Sigmoid colon (tissue), 6 donors: ENCODE measurements at regions not wholly inside any gene's neighbourhood (a gene's known extent, or its start where the extent isn't known, plus 50 kb on each side); places are given as distances from the start of the nearest gene placed in this dataset.

Experiments
- DNase-seq: peaks from one replicate; pipeline ENCODE4 v3.0.0-alpha.2; 2019
- H3K27ac ChIP-seq, 4 donors: fragments of 200-600 bp; sonication (generic); one replicate each; pipeline ENCODE4 v1.5.1; 2016 to 2019; ENCODE audit warnings: mild to moderate bottlenecking in 1 of 4
- H3K27me3 ChIP-seq, 3 donors: fragments of 200-600 bp; sonication (generic); one replicate each; pipeline ENCODE4 v1.5.1; 2019; ENCODE audit warnings: mild to moderate bottlenecking in 1 of 3
- H3K36me3 ChIP-seq, 4 donors: fragments of 200-600 bp; sonication (generic); one replicate each; pipeline ENCODE4 v1.5.1; 2016 to 2019
- H3K4me1 ChIP-seq, 4 donors: fragments of 200-600 bp; sonication (generic); one replicate each; pipeline ENCODE4 v1.5.1; 2017 to 2019
- H3K4me3 ChIP-seq, 4 donors: fragments of 200-600 bp; sonication (generic); one replicate each; pipeline ENCODE4 v1.5.1; 2017 to 2019; ENCODE audit warnings: mild to moderate bottlenecking in 2 of 4, moderate library complexity in 1 of 4
- H3K9me3 ChIP-seq, 4 donors: fragments of 200-600 bp in 3 of 4; sonication (generic) in 3 of 4; one replicate each; pipeline versions ENCODE4 v1.5.1 to v1.6.1; 2013 to 2019
- CTCF ChIP-seq, 4 experiments: fragments of 450-650 bp in 3 of 4; fragments of 200-600 bp in 1 of 4; IDR thresholded peaks; one replicate each; pipeline ENCODE4 v1.5.1; 2016 to 2019; ENCODE audit warnings: antibody characterized with exemption in 4 of 4, mild to moderate bottlenecking in 3 of 4, moderate library complexity in 2 of 4
- EP300 ChIP-seq, 4 donors: sonication (generic); formaldehyde crosslinking; IDR thresholded peaks; one replicate each; pipeline ENCODE4 v1.6.1; 2017; ENCODE audit warnings: antibody characterized with exemption in 4 of 4
- POLR2A ChIP-seq, 2 donors: fragments of 450-650 bp; IDR thresholded peaks; one replicate each; pipeline ENCODE4 v1.6.1; 2016; ENCODE audit warnings: antibody characterized with exemption in 2 of 2, mild to moderate bottlenecking in 2 of 2, moderate library complexity in 2 of 2
- POLR2AphosphoS5 ChIP-seq, 4 donors: sonication (generic); formaldehyde crosslinking; IDR thresholded peaks; one replicate each; pipeline ENCODE4 v1.6.1; 2017; ENCODE audit warnings: antibody characterized with exemption in 4 of 4
- WGBS, 2 donors: extraction: QIAGEN DNeasy Blood & Tissue Kit; methylation state at CpG; one replicate each; pipeline ENCODE4 v1.1.7; 2013; 5-methylcytosine and 5-hydroxymethylcytosine counted together
- intact Hi-C: fragments of 100-400 bp; cut with DNase I; formaldehyde crosslinking; loops from one replicate; pipeline ENCODE4 v1.15.1; 2023
- donor health status: healthy with polysubstance abuse.
- donor health status: healthy.

GRCh38 chr4:4690854-4691253, 149.0 kb upstream of the STX18 start:
- Histone ChIP-seq H3K36me3 (no peaks in the 10 kb centered on the region), H3K4me1 (peaks cover 0 to 7% (median 0%) of the 10 kb centered on the region in 4 donors), H3K27ac (no peak overlapping the region), H3K27me3 (no peaks in the 10 kb centered on the region), H3K9me3 (no peaks in the 10 kb centered on the region), H3K4me3 (no peak overlapping the region)
- no peak for DNase-seq
- WGBS, 2 donors: 92 to 96% methylated on average over 2 of the region's 2 CpGs
- TF ChIP-seq POLR2AphosphoS5 (IDR thresholded peaks at IDR 0.05) (no peak), CTCF (IDR thresholded peaks at IDR 0.05) (no peak), POLR2A (IDR thresholded peaks at IDR 0.05) (no peak), EP300 (IDR thresholded peaks at IDR 0.05) (no peak)
- intact Hi-C loops: no loop called here

- whole genome bisulfite sequencing, 2 donors: 84 to 91% methylated on average over 8 of the region's 8 CpGs
- Histone ChIP-seq H3K27me3 (no peaks in the 10 kb centered on the region), H3K4me1 (peaks cover 0 to 7% (median 0%) of the 10 kb centered on the region in 4 donors), H3K4me3 (no peak overlapping the region), H3K36me3 (no peaks in the 10 kb centered on the region), H3K27ac (no peak overlapping the region), H3K9me3 (no peaks in the 10 kb centered on the region)
- no peak for TF ChIP-seq CTCF (IDR thresholded peaks at IDR 0.05)
- TF ChIP-seq POLR2A (IDR thresholded peaks at IDR 0.05): no peak
- TF ChIP-seq POLR2AphosphoS5 (IDR thresholded peaks at IDR 0.05): no peak
- TF ChIP-seq EP300 (IDR thresholded peaks at IDR 0.05): no peak
- DNase-seq: no peak
- intact Hi-C loops: no loop called here
Measured at GRCh38 chr4:4689694-4690440, 148.0 kb upstream of the STX18 start.

- WGBS, 2 donors: 77 to 86% methylated on average over 17 of the region's 17 CpGs
- intact Hi-C loops: no loop called here
- TF ChIP-seq POLR2AphosphoS5 (IDR thresholded peaks at IDR 0.05) (no peak), CTCF (IDR thresholded peaks at IDR 0.05) (no peak), EP300 (IDR thresholded peaks at IDR 0.05) (no peak), POLR2A (IDR thresholded peaks at IDR 0.05) (no peak)
Measured at GRCh38 chr4:4687935-4688727, 146.3 kb upstream of the STX18 start.

GRCh38 chr4:4687100-4687499, 145.3 kb upstream of the STX18 start:
- Histone ChIP-seq H3K4me3 (no peak overlapping the region), H3K27ac (no peak overlapping the region), H3K27me3 (no peaks in the 10 kb centered on the region), H3K9me3 (no peaks in the 10 kb centered on the region), H3K4me1 (no peaks in the 10 kb centered on the region), H3K36me3 (no peaks in the 10 kb centered on the region)
- TF ChIP-seq CTCF (IDR thresholded peaks at IDR 0.05) (no peak), EP300 (IDR thresholded peaks at IDR 0.05) (no peak), POLR2A (IDR thresholded peaks at IDR 0.05) (no peak), POLR2AphosphoS5 (IDR thresholded peaks at IDR 0.05) (no peak)
- intact Hi-C loops: no loop called here
- no peak for DNase-seq
- 92 to 93% methylated on average over 4 of the region's 4 CpGs for WGBS, 2 donors

More at GRCh38 chr4:4687935-4688727, 146.3 kb upstream of the STX18 start:
- Histone ChIP-seq H3K9me3 (no peaks in the 10 kb centered on the region), H3K27ac (no peak overlapping the region), H3K4me1 (no peaks in the 10 kb centered on the region), H3K36me3 (no peaks in the 10 kb centered on the region), H3K27me3 (no peaks in the 10 kb centered on the region), H3K4me3 (no peak overlapping the region)
- no peak for DNase-seq
